WERI-Rb-1 (cell line): ENCODE measurements at regions not wholly inside any gene's neighbourhood (a gene's known extent, or its start where the extent isn't known, plus 50 kb on each side); places are given as distances from the start of the nearest gene placed in this dataset.

Source experiments
- DNase-seq: peaks from one replicate; pipeline ENCODE4 v3.0.0-alpha.2; 2020
- H3K27ac ChIP-seq: fragments of 250-450 bp; sonication (Bioruptor Pico); 2 replicates; pipeline ENCODE4 v1.5.1; 2020; ENCODE audit warnings: mild to moderate bottlenecking, moderate library complexity
- H3K27me3 ChIP-seq: fragments of 250-450 bp; sonication (Bioruptor Pico); 2 replicates; pipeline ENCODE4 v1.5.1; 2021; ENCODE audit warnings: mild to moderate bottlenecking, low read depth, moderate library complexity; ENCODE audit not compliant: insufficient read depth, severe bottlenecking
- H3K36me3 ChIP-seq: fragments of 250-450 bp; sonication (Bioruptor Pico); 2 replicates; pipeline ENCODE4 v1.5.1; 2020; ENCODE audit warnings: mild to moderate bottlenecking, moderate library complexity
- H3K4me3 ChIP-seq: 2 replicates; pipeline ENCODE4 v1.5.1; 2011; ENCODE audit warnings: low read depth, mild to moderate bottlenecking, control low read depth, low read length
- H3K9me3 ChIP-seq: fragments of 250-450 bp; sonication (Bioruptor Pico); 2 replicates; pipeline ENCODE4 v1.5.1; 2021; ENCODE audit warnings: mild to moderate bottlenecking, moderate library complexity; ENCODE audit not compliant: severe bottlenecking
- TF ChIP-seq, protein P1 (sequence below): IDR thresholded peaks from 2 replicates; pipeline ENCODE4 v1.5.1; 2011; ENCODE audit warnings: low read depth, mild to moderate bottlenecking, control low read depth, inconsistent platforms, low read length

- no peak for DNase-seq
- no peaks in the 10 kb centered on the region for H3K27me3 ChIP-seq
- no peaks in the 10 kb centered on the region for H3K36me3 ChIP-seq
- TF ChIP-seq, protein P1, sequence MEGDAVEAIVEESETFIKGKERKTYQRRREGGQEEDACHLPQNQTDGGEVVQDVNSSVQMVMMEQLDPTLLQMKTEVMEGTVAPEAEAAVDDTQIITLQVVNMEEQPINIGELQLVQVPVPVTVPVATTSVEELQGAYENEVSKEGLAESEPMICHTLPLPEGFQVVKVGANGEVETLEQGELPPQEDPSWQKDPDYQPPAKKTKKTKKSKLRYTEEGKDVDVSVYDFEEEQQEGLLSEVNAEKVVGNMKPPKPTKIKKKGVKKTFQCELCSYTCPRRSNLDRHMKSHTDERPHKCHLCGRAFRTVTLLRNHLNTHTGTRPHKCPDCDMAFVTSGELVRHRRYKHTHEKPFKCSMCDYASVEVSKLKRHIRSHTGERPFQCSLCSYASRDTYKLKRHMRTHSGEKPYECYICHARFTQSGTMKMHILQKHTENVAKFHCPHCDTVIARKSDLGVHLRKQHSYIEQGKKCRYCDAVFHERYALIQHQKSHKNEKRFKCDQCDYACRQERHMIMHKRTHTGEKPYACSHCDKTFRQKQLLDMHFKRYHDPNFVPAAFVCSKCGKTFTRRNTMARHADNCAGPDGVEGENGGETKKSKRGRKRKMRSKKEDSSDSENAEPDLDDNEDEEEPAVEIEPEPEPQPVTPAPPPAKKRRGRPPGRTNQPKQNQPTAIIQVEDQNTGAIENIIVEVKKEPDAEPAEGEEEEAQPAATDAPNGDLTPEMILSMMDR: no peak
- no peak overlapping the region for H3K27ac ChIP-seq
- H3K4me3 ChIP-seq: no peak overlapping the region
- no peaks in the 10 kb centered on the region for H3K9me3 ChIP-seq
Observed at GRCh38 chr5:58235299-58235698, 224.6 kb downstream of the PLK2 start.

DNA sequence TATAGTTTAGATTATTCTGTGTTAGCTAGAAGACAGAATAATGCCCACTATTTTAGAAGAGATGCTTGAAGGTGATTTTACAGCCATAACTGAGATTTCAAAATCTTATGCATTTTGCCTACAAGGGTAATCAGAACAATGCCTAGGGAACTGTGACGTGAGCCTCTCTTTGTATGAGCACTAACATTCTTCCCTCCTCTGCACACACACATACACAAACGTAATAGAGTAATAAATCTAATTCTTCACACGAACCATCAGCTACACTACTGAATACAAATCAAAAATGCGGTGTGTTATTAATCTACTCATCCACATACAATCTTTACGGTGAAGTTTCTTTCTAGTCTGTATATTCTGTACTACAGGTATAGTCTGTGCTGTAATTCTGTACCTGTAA, 227.8 kb downstream of the PLK2 start:
- H3K9me3 ChIP-seq: no peaks in the 10 kb centered on the region
- no peak overlapping the region for H3K27ac ChIP-seq
- no peaks in the 10 kb centered on the region for H3K27me3 ChIP-seq
- no peak overlapping the region for H3K4me3 ChIP-seq
- TF ChIP-seq, protein P1: no peak
- no peak for DNase-seq
- H3K36me3 ChIP-seq: no peaks in the 10 kb centered on the region

- TF ChIP-seq, protein P1: no peak
- H3K27me3 ChIP-seq: no peaks in the 10 kb centered on the region
- no peaks in the 10 kb centered on the region for H3K9me3 ChIP-seq
- DNase-seq: no peak
- no peak overlapping the region for H3K4me3 ChIP-seq
- no peak overlapping the region for H3K27ac ChIP-seq
- H3K36me3 ChIP-seq: no peaks in the 10 kb centered on the region
Observed at GRCh38 chr5:58231041-58231440, 228.8 kb downstream of the PLK2 start.

DNA sequence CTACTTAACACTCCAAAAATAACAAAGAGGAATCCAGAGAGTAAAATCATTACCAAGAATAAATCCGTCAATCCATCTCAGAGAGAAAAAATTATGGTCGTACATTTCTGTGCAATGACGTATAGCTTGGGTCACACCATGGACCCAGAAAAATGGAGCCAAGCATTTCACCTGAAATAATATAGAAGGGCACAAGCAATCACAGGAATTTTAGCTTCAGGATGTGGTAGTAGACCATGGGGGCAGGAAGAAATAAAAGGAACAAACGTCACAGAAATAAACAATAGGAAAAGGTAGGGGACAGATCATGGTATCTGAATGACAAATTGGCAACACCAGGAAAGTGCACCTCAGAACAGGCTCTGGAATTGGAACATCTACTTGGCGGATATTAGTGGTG, 231.0 kb downstream of the PLK2 start:
- no peak for DNase-seq
- no peak overlapping the region for H3K4me3 ChIP-seq
- TF ChIP-seq, protein P1: no peak
- H3K27me3 ChIP-seq: no peaks in the 10 kb centered on the region
- no peaks in the 10 kb centered on the region for H3K9me3 ChIP-seq
- H3K27ac ChIP-seq: no peak overlapping the region
- H3K36me3 ChIP-seq: no peaks in the 10 kb centered on the region

DNA sequence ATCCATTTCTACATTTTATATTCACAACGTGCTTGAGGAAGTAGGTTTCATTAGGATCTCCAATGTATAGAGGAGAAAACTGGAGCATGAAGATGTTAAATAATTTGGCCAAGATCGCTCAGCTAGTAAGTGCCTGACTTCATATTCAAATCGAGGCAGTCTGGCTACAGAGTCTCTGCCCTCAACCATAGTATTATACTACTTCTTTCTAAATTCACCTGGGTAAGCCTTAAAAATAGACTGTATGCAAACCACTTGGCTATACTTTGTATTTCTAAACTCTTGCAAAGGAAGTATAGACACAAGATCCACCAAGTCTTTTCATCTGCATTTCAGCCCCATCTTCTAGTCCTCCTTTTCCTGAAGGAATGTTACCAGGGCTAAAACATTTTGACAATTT, 232.0 kb downstream of the PLK2 start:
- TF ChIP-seq, protein P1: no peak
- no peak for DNase-seq
- no peak overlapping the region for H3K4me3 ChIP-seq
- H3K36me3 ChIP-seq: no peaks in the 10 kb centered on the region
- no peak overlapping the region for H3K27ac ChIP-seq
- H3K9me3 ChIP-seq: no peaks in the 10 kb centered on the region
- no peaks in the 10 kb centered on the region for H3K27me3 ChIP-seq

DNA sequence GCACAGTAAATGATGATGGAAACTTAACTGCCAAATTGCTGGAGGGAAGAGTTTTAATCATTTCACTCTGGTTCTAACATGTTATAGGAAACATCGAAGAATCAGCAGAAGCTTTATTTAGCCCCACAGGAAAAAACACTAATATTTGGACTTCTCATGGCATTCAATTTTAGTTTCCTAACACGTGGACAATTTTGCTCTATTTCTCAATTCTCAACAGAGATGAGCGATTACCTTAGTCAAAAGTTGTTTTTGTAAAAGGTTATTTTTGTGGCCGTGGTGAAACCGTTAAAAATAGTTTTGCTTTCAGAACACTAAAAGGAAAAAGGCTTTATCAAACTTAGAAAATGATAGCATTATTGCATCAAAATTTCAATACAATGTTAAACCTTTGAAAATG, 235.2 kb downstream of the PLK2 start:
- Histone ChIP-seq H3K9me3 (no peaks in the 10 kb centered on the region), H3K4me3 (no peak overlapping the region), H3K36me3 (no peaks in the 10 kb centered on the region), H3K27ac (no peak overlapping the region), H3K27me3 (no peaks in the 10 kb centered on the region)
- DNase-seq: no peak
- TF ChIP-seq, protein P1: no peak
